H9 (cell line): ENCODE measurements at regions not wholly inside any gene's neighbourhood (a gene's known extent, or its start where the extent isn't known, plus 50 kb on each side); places are given as distances from the start of the nearest gene placed in this dataset.

Source experiments
- DNase-seq: peaks from one replicate; pipeline ENCODE4 v3.0.0-alpha.2; 2017
- H2AFZ ChIP-seq: one replicate; pipeline ENCODE4 v1.6.1; 2013; ENCODE audit warnings: mild to moderate bottlenecking, low read length, control low read depth, moderate library complexity
- H2AK5ac ChIP-seq: 2 replicates; pipeline ENCODE4 v1.6.1; 2013; ENCODE audit warnings: low read length, control low read depth, mixed read lengths; ENCODE audit not compliant: insufficient read length
- H2BK120ac ChIP-seq: one replicate; pipeline ENCODE4 v1.6.1; 2013; ENCODE audit warnings: low read depth, mild to moderate bottlenecking, low read length, control low read depth, inconsistent platforms; ENCODE audit not compliant: poor library complexity, severe bottlenecking
- H2BK12ac ChIP-seq: 2 replicates; pipeline ENCODE4 v1.6.1; 2013; ENCODE audit warnings: low read length, control low read depth, mixed read lengths, low read depth; ENCODE audit not compliant: insufficient read length
- H2BK15ac ChIP-seq: 2 replicates; pipeline ENCODE4 v1.6.1; 2013; ENCODE audit warnings: low read depth, low read length, control low read depth
- H2BK20ac ChIP-seq: one replicate; pipeline ENCODE4 v1.6.1; 2013; ENCODE audit warnings: low read depth, mild to moderate bottlenecking, low read length, control low read depth, inconsistent platforms; ENCODE audit not compliant: poor library complexity, severe bottlenecking
- H2BK5ac ChIP-seq: 2 replicates; pipeline ENCODE4 v1.6.1; 2013; ENCODE audit warnings: low read length, control low read depth, mixed read lengths; ENCODE audit not compliant: insufficient read length
- H3K14ac ChIP-seq: 2 replicates; pipeline ENCODE4 v1.6.1; 2013; ENCODE audit warnings: low read length, control low read depth; ENCODE audit not compliant: insufficient read depth
- H3K18ac ChIP-seq: 2 replicates; pipeline ENCODE4 v1.6.1; 2013; ENCODE audit warnings: low read depth, mild to moderate bottlenecking, mixed read lengths, low read length, control low read depth; ENCODE audit not compliant: insufficient read length
- H3K23ac ChIP-seq: 2 replicates; pipeline ENCODE4 v1.6.1; 2013; ENCODE audit warnings: low read length, control low read depth, mixed read lengths, low read depth; ENCODE audit not compliant: insufficient read length
- H3K23me2 ChIP-seq: 2 replicates; pipeline ENCODE4 v1.6.1; 2013; ENCODE audit warnings: low read depth, mild to moderate bottlenecking, mixed read lengths, low read length, control low read depth; ENCODE audit not compliant: insufficient read length, poor library complexity, severe bottlenecking
- H3K27ac ChIP-seq: 2 replicates; pipeline ENCODE4 v1.5.1; 2013; ENCODE audit warnings: low read length, control low read depth, mixed read lengths, low read depth; ENCODE audit not compliant: insufficient read length
- H3K27me3 ChIP-seq: 2 replicates; pipeline ENCODE4 v1.6.1; 2013; ENCODE audit warnings: low read length, control low read depth, inconsistent platforms; ENCODE audit not compliant: insufficient read depth
- H3K4ac ChIP-seq: 2 replicates; pipeline ENCODE4 v1.6.1; 2013; ENCODE audit warnings: low read depth, mild to moderate bottlenecking, control low read depth, inconsistent platforms, low read length, moderate library complexity
- H3K4me1 ChIP-seq: 2 replicates; pipeline ENCODE4 v1.6.1; 2013; ENCODE audit warnings: low read length, control low read depth, inconsistent platforms; ENCODE audit not compliant: insufficient read depth
- H3K4me2 ChIP-seq: 2 replicates; pipeline ENCODE4 v1.6.1; 2013; ENCODE audit warnings: low read length, control low read depth, mixed read lengths; ENCODE audit not compliant: insufficient read length, insufficient read depth
- H3K56ac ChIP-seq: 2 replicates; pipeline ENCODE4 v1.6.1; 2013; ENCODE audit warnings: low read depth, mild to moderate bottlenecking, mixed read lengths, low read length, control low read depth; ENCODE audit not compliant: insufficient read length
- H3K79me1 ChIP-seq: 2 replicates; pipeline ENCODE4 v1.6.1; 2013; ENCODE audit warnings: low read depth, mild to moderate bottlenecking, moderate library complexity, low read length, control low read depth, inconsistent platforms; ENCODE audit not compliant: insufficient read depth, poor library complexity, severe bottlenecking
- H3K79me2 ChIP-seq: 2 replicates; pipeline ENCODE4 v1.6.1; 2013; ENCODE audit warnings: low read length, control low read depth, inconsistent platforms; ENCODE audit not compliant: insufficient read depth
- H3K9ac ChIP-seq: 2 replicates; pipeline ENCODE4 v1.6.1; 2013; ENCODE audit warnings: low read length, control low read depth, mixed read lengths; ENCODE audit not compliant: insufficient read length; ENCODE audit errors: extremely low read depth
- H3K9me3 ChIP-seq: one replicate; pipeline ENCODE4 v1.6.1; 2013; ENCODE audit warnings: low read depth, low read length, inconsistent platforms; ENCODE audit not compliant: control insufficient read depth
- H3T11ph ChIP-seq: one replicate; pipeline ENCODE4 v1.6.1; 2013; ENCODE audit warnings: mild to moderate bottlenecking, low read length, control low read depth, inconsistent platforms
- H4K20me1 ChIP-seq: one replicate; pipeline ENCODE4 v1.6.1; 2013; ENCODE audit not compliant: control insufficient read depth, insufficient read length, insufficient read depth
- H4K5ac ChIP-seq: 2 replicates; pipeline ENCODE4 v1.6.1; 2013; ENCODE audit warnings: low read depth, mild to moderate bottlenecking, mixed read lengths, low read length, control low read depth; ENCODE audit not compliant: insufficient read length
- H4K8ac ChIP-seq: replicated peaks from 2 replicates; pipeline ENCODE4 v1.6.1; 2013; ENCODE audit warnings: low read length, control low read depth, mixed read lengths, low read depth; ENCODE audit not compliant: insufficient read length
- H4K91ac ChIP-seq: 2 replicates; pipeline ENCODE4 v1.6.1; 2013; ENCODE audit warnings: low read depth, mild to moderate bottlenecking, moderate library complexity, mixed read lengths, low read length, control low read depth; ENCODE audit not compliant: insufficient read length
- H3K27ac Mint-ChIP-seq, 3 experiments: 2 replicates in 2 of 3; 3 replicates in 1 of 3; pipeline ENCODE4 v1.8.0; 2020 to 2021; ENCODE audit warnings: mixed read lengths in 3 of 3, mild to moderate bottlenecking in 1 of 3, moderate library complexity in 1 of 3
- H3K27me3 Mint-ChIP-seq: 2 replicates; pipeline ENCODE4 v1.8.0; 2021; ENCODE audit warnings: low read depth, mild to moderate bottlenecking, moderate library complexity, mixed read lengths
- H3K36me3 Mint-ChIP-seq, 3 experiments: 2 replicates in 2 of 3; 3 replicates in 1 of 3; pipeline ENCODE4 v1.8.0; 2020 to 2021; ENCODE audit warnings: low read depth in 3 of 3, mixed read lengths in 3 of 3; ENCODE audit not compliant: insufficient read depth in 1 of 3
- H3K4me1 Mint-ChIP-seq, 2 experiments: 2 replicates each; pipeline ENCODE4 v1.8.0; 2020; ENCODE audit warnings: mixed read lengths in 2 of 2
- H3K4me3 Mint-ChIP-seq, 2 experiments: 2 replicates in 1 of 2; 3 replicates in 1 of 2; pipeline ENCODE4 v1.8.0; 2020 to 2021; ENCODE audit warnings: mild to moderate bottlenecking in 2 of 2, mixed read lengths in 2 of 2, moderate library complexity in 1 of 2
- H3K9me3 Mint-ChIP-seq, 2 experiments: 2 replicates in 1 of 2; 3 replicates in 1 of 2; pipeline ENCODE4 v1.8.0; 2020; ENCODE audit warnings: mild to moderate bottlenecking in 2 of 2, mixed read lengths in 2 of 2, moderate library complexity in 1 of 2
- CTCF ChIP-seq: fragments of 200-600 bp; sonication (generic); conservative IDR thresholded peaks from 3 replicates; pipeline ENCODE4 v1.8.0; 2021; ENCODE audit warnings: antibody characterized with exemption, mild to moderate bottlenecking
- WGBS: extraction: QIAGEN DNeasy Blood & Tissue Kit; methylation state at CpG from one replicate; pipeline ENCODE4 v1.1.7; 2013; ENCODE audit warnings: missing lambda C conversion rate, low lambda C conversion rate, mixed read lengths; ENCODE audit not compliant: insufficient read length; ENCODE audit errors: extremely low coverage; 5-methylcytosine and 5-hydroxymethylcytosine counted together

GRCh38 chr1:201718346-201719202 is 110.4 kb upstream of the IPO9 start:
- Histone ChIP-seq H2BK12ac (no peak overlapping the region), H3K18ac (no peak overlapping the region), H3K79me2 (no peaks in the 10 kb centered on the region), H3K9ac (no peak overlapping the region), H3K9me3 (no peaks in the 10 kb centered on the region), H2BK5ac (no peak overlapping the region), H3K56ac (no peak overlapping the region), H2BK15ac (no peak overlapping the region), H3K23ac (no peak overlapping the region), H2BK20ac (no peak overlapping the region), H4K20me1 (peaks cover 2% of the 10 kb centered on the region), H4K5ac (no peak overlapping the region), H3K23me2 (no peaks in the 10 kb centered on the region), H3K4me2 (no peak overlapping the region), H2BK120ac (no peak overlapping the region), H3K4me1 (no peaks in the 10 kb centered on the region), H3K4ac (no peak overlapping the region), H3T11ph (no peak overlapping the region), H2AK5ac (no peak overlapping the region), H3K27me3 (no peaks in the 10 kb centered on the region), H4K91ac (no peak overlapping the region), H3K27ac (no peak overlapping the region), H3K79me1 (no peaks in the 10 kb centered on the region), H4K8ac (no peak overlapping the region), H2AFZ (no peak overlapping the region), H3K14ac (no peak overlapping the region)
- Mint-ChIP-seq H3K36me3 (peaks cover 0 to 13% (median 11%) of the 10 kb centered on the region in 3 experiments; a peak in 3 of 7 replicates), H3K4me3 (no peak overlapping the region), H3K27ac (peak overlapping the region in 1 of 3 experiments; percentile 35; a peak in 1 of 7 replicates), H3K9me3 (no peaks in the 10 kb centered on the region), H3K27me3 (no peaks in the 10 kb centered on the region; the same call in 1 of the 2 replicates), H3K4me1 (peaks cover 36 to 43% of the 10 kb centered on the region in 2 experiments)
- TF ChIP-seq CTCF = no peak
- no peak for DNase-seq
- no CpG with 5 or more reads among the region's 36 CpGs for WGBS
